Naive thymus-derived CD4-positive, alpha-beta T cell (primary cell): ENCODE measurements at regions not wholly inside any gene's neighbourhood (a gene's known extent, or its start where the extent isn't known, plus 50 kb on each side); places are given as distances from the start of the nearest gene placed in this dataset.
"Not testable (repeated sequence)": the region's sequence is repeated elsewhere in the genome, so short reads cannot be mapped to it uniquely, and the experiment has no call there.

Experiments
- ATAC-seq: fragments of 150-1000 bp; cut with Tn5 transposase; 2 replicates; pipeline ENCODE4 v1.10.0; 2021; ENCODE audit warnings: mild to moderate bottlenecking, moderate library complexity
- CTCF ChIA-PET: fragments of 350-600 bp; sonication (Branson Sonifier 250); formaldehyde crosslinking; loops from one replicate; lab custom pipeline; 2021; ENCODE audit warnings: antibody characterized with exemption; lab: Charles Lee
- POLR2A ChIA-PET: fragments of 350-600 bp; sonication (Branson Sonifier 250); formaldehyde crosslinking; loops from one replicate; lab custom pipeline; 2021; ENCODE audit warnings: antibody characterized with exemption, inconsistent platforms; lab: Charles Lee
- DNase-seq, 9 donors: peaks; one replicate each; pipeline versions ENCODE4 v3.0.0 to v3.0.0-alpha.2; 2020 to 2022; ENCODE audit warnings: mixed read lengths in 1 of 9
- H3K27ac ChIP-seq: one replicate; pipeline ENCODE4 v1.7.0; 2013; ENCODE audit warnings: mild to moderate bottlenecking, low read depth, low read length, moderate library complexity
- H3K27me3 ChIP-seq, 2 donors: one replicate each; pipeline ENCODE4 v1.7.0; 2013; ENCODE audit warnings: low read length in 2 of 2, mild to moderate bottlenecking in 2 of 2, moderate library complexity in 2 of 2; ENCODE audit not compliant: control insufficient read depth in 2 of 2, insufficient read depth in 2 of 2
- H3K36me3 ChIP-seq, 3 experiments: 1 replicate in 2 of 3; 2 replicates in 1 of 3; pipeline ENCODE4 v1.7.0; 2013; ENCODE audit warnings: low read length in 3 of 3, mild to moderate bottlenecking in 3 of 3, moderate library complexity in 1 of 3; ENCODE audit not compliant: insufficient read depth in 3 of 3, control insufficient read depth in 2 of 3
- H3K4me1 ChIP-seq, 2 donors: one replicate each; pipeline ENCODE4 v1.7.0; 2013; ENCODE audit warnings: low read length in 2 of 2, mild to moderate bottlenecking in 2 of 2, moderate library complexity in 1 of 2; ENCODE audit not compliant: control insufficient read depth in 2 of 2, insufficient read depth in 2 of 2
- H3K4me3 ChIP-seq: 2 replicates; pipeline ENCODE4 v1.7.0; 2013; ENCODE audit warnings: mild to moderate bottlenecking, low read length
- H3K9me3 ChIP-seq, 3 experiments: 1 replicate in 2 of 3; 2 replicates in 1 of 3; pipeline ENCODE4 v1.7.0; 2013; ENCODE audit warnings: low read length in 3 of 3; ENCODE audit not compliant: control insufficient read depth in 2 of 3
- H3K27ac Mint-ChIP-seq, 9 donors: one replicate each; pipeline ENCODE4 v1.8.0; 2020 to 2022; ENCODE audit warnings: mixed read lengths in 9 of 9, mild to moderate bottlenecking in 8 of 9, moderate library complexity in 5 of 9, inconsistent platforms in 2 of 9
- H3K27me3 Mint-ChIP-seq, 5 donors: one replicate each; pipeline ENCODE4 v1.8.0; 2021 to 2022; ENCODE audit warnings: mixed read lengths in 5 of 5, mild to moderate bottlenecking in 1 of 5
- H3K36me3 Mint-ChIP-seq, 5 donors: one replicate each; pipeline ENCODE4 v1.8.0; 2020 to 2022; ENCODE audit warnings: mixed read lengths in 5 of 5, mild to moderate bottlenecking in 3 of 5, inconsistent platforms in 1 of 5
- H3K4me1 Mint-ChIP-seq, 7 donors: one replicate each; pipeline ENCODE4 v1.8.0; 2020 to 2022; ENCODE audit warnings: mixed read lengths in 7 of 7, mild to moderate bottlenecking in 3 of 7, inconsistent platforms in 1 of 7
- H3K4me3 Mint-ChIP-seq, 10 donors: one replicate each; pipeline ENCODE4 v1.8.0; 2020 to 2022; ENCODE audit warnings: mild to moderate bottlenecking in 10 of 10, mixed read lengths in 10 of 10, moderate library complexity in 6 of 10, inconsistent platforms in 2 of 10
- H3K9me3 Mint-ChIP-seq, 11 donors: one replicate each; pipeline ENCODE4 v1.8.0; 2020 to 2022; ENCODE audit warnings: mixed read lengths in 11 of 11, mild to moderate bottlenecking in 4 of 11, inconsistent platforms in 1 of 11, moderate library complexity in 1 of 11
- intact Hi-C, 2 donors: fragments of 100-400 bp; cut with micrococcal nuclease; formaldehyde crosslinking; loops; one replicate each; pipeline ENCODE4 v1.15.1; 2023

- Histone ChIP-seq H3K4me3 (no peak overlapping the region), H3K36me3 (no peaks in the 10 kb centered on the region), H3K27ac (no peak overlapping the region), H3K9me3 (no peaks in the 10 kb centered on the region), H3K27me3 (no peaks in the 10 kb centered on the region), H3K4me1 (no peaks in the 10 kb centered on the region)
- Mint-ChIP-seq H3K27me3 (no peaks in the 10 kb centered on the region), H3K4me1 (no peaks in the 10 kb centered on the region), H3K4me3 (no peak overlapping the region), H3K9me3 (peaks cover 2 to 25% (median 9%) of the 10 kb centered on the region in 11 donors), H3K36me3 (no peaks in the 10 kb centered on the region), H3K27ac (no peak overlapping the region)
- DNase-seq (no peak), ATAC-seq (no peak)
- ChIA-PET POLR2A (no interaction called here), CTCF (no interaction called here)
- intact Hi-C loops = no loop called here
Measured at GRCh38 chr4:66273110-66273509, 602.8 kb upstream of the EPHA5 start.

- H3K27ac ChIP-seq, H3K36me3 ChIP-seq, H3K27me3 Mint-ChIP-seq, intact Hi-C loops, ATAC-seq, CTCF ChIA-PET, H3K4me1 Mint-ChIP-seq, POLR2A ChIA-PET, H3K4me1 ChIP-seq, DNase-seq, H3K4me3 Mint-ChIP-seq, H3K27me3 ChIP-seq, H3K4me3 ChIP-seq, H3K36me3 Mint-ChIP-seq, H3K27ac Mint-ChIP-seq, H3K9me3 ChIP-seq: not testable (repeated sequence)
- H3K9me3 Mint-ChIP-seq = peaks cover 3 to 32% (median 15%) of the 10 kb centered on the region in 11 donors
Measured at GRCh38 chr4:66270356-66270755, 600.1 kb upstream of the EPHA5 start.

- H3K27ac ChIP-seq, H3K4me3 ChIP-seq, DNase-seq, H3K4me3 Mint-ChIP-seq, CTCF ChIA-PET, H3K27ac Mint-ChIP-seq, intact Hi-C loops, H3K4me1 Mint-ChIP-seq, H3K36me3 Mint-ChIP-seq, H3K27me3 Mint-ChIP-seq, H3K36me3 ChIP-seq, H3K27me3 ChIP-seq, H3K9me3 ChIP-seq, POLR2A ChIA-PET, ATAC-seq, H3K4me1 ChIP-seq: not testable (repeated sequence)
- H3K9me3 Mint-ChIP-seq = peaks cover 3 to 27% (median 12%) of the 10 kb centered on the region in 11 donors
Measured at GRCh38 chr4:66266554-66266953, 596.3 kb upstream of the EPHA5 start.

- H3K27ac ChIP-seq = no peak overlapping the region
- no peaks in the 10 kb centered on the region for H3K4me1 ChIP-seq
- Mint-ChIP-seq H3K4me1 (no peaks in the 10 kb centered on the region), H3K27me3 (no peaks in the 10 kb centered on the region), H3K27ac (no peak overlapping the region), H3K9me3 (peaks cover 3 to 27% (median 12%) of the 10 kb centered on the region in 11 donors), H3K4me3 (no peak overlapping the region), H3K36me3 (no peaks in the 10 kb centered on the region)
- H3K36me3 ChIP-seq = no peaks in the 10 kb centered on the region
- ChIA-PET POLR2A (no interaction called here), CTCF (no interaction called here)
- H3K9me3 ChIP-seq = no peaks in the 10 kb centered on the region
- intact Hi-C loops = no loop called here
- ATAC-seq = no peak
- H3K4me3 ChIP-seq = no peak overlapping the region
- DNase-seq = no peak
- no peaks in the 10 kb centered on the region for H3K27me3 ChIP-seq
Measured at GRCh38 chr4:66266035-66266434, 595.7 kb upstream of the EPHA5 start.

GRCh38 chr4:66252291-66252690 is 582.0 kb upstream of the EPHA5 start:
- H3K27me3 Mint-ChIP-seq = no peaks in the 10 kb centered on the region
- peaks cover 0 to 22% (median 6%) of the 10 kb centered on the region in 11 donors for H3K9me3 Mint-ChIP-seq
- ATAC-seq = no peak
- Histone ChIP-seq H3K4me1 (no peaks in the 10 kb centered on the region), H3K36me3 (no peaks in the 10 kb centered on the region), H3K27me3 (no peaks in the 10 kb centered on the region), H3K9me3 (no peaks in the 10 kb centered on the region), H3K4me3 (no peak overlapping the region), H3K27ac (no peak overlapping the region)
- H3K27ac Mint-ChIP-seq = no peak overlapping the region
- intact Hi-C loops = no loop called here
- no peaks in the 10 kb centered on the region for H3K4me1 Mint-ChIP-seq
- no peak overlapping the region for H3K4me3 Mint-ChIP-seq
- no peak for DNase-seq
- H3K36me3 Mint-ChIP-seq = no peaks in the 10 kb centered on the region
- CTCF ChIA-PET = no interaction called here
- POLR2A ChIA-PET = no interaction called here

GRCh38 chr4:66246643-66247042 is 576.4 kb upstream of the EPHA5 start:
- H3K27ac ChIP-seq = no peak overlapping the region
- ATAC-seq (no peak), DNase-seq (no peak)
- no peaks in the 10 kb centered on the region for H3K36me3 ChIP-seq
- H3K27me3 ChIP-seq = no peaks in the 10 kb centered on the region
- intact Hi-C loops = no loop called here
- ChIA-PET CTCF (interaction anchor here (0.7 kb wide), 1 partner anchor 127 kb away, joined by 4 read pairs; no protein-coding TSS in a partner anchor), POLR2A (no interaction called here)
- no peak overlapping the region for H3K4me3 ChIP-seq
- no peaks in the 10 kb centered on the region for H3K36me3 Mint-ChIP-seq
- no peak overlapping the region for H3K4me3 Mint-ChIP-seq
- H3K9me3 Mint-ChIP-seq = peaks cover 5 to 36% (median 10%) of the 10 kb centered on the region in 11 donors
- no peaks in the 10 kb centered on the region for H3K9me3 ChIP-seq
- no peaks in the 10 kb centered on the region for H3K4me1 ChIP-seq
- no peak overlapping the region for H3K27ac Mint-ChIP-seq
- H3K27me3 Mint-ChIP-seq = no peaks in the 10 kb centered on the region
- H3K4me1 Mint-ChIP-seq = no peaks in the 10 kb centered on the region

- Histone ChIP-seq H3K27me3 (no peaks in the 10 kb centered on the region), H3K9me3 (no peaks in the 10 kb centered on the region), H3K4me3 (no peak overlapping the region), H3K27ac (no peak overlapping the region), H3K36me3 (no peaks in the 10 kb centered on the region), H3K4me1 (no peaks in the 10 kb centered on the region)
- H3K27me3 Mint-ChIP-seq = no peaks in the 10 kb centered on the region
- ChIA-PET POLR2A (no interaction called here), CTCF (no interaction called here)
- H3K27ac Mint-ChIP-seq = no peak overlapping the region
- intact Hi-C loops = no loop called here
- no peak for ATAC-seq
- H3K4me1 Mint-ChIP-seq = no peaks in the 10 kb centered on the region
- H3K36me3 Mint-ChIP-seq = no peaks in the 10 kb centered on the region
- peaks cover 1 to 31% (median 4%) of the 10 kb centered on the region in 11 donors for H3K9me3 Mint-ChIP-seq
- DNase-seq = no peak
- H3K4me3 Mint-ChIP-seq = no peak overlapping the region
Measured at GRCh38 chr4:66235876-66236275, 565.6 kb upstream of the EPHA5 start.
